H9 (cell line): ENCODE measurements at regions not wholly inside any gene's neighbourhood (a gene's known extent, or its start where the extent isn't known, plus 50 kb on each side); places are given as distances from the start of the nearest gene placed in this dataset.

Experiments used
- DNase-seq: peaks from one replicate; pipeline ENCODE4 v3.0.0-alpha.2; 2017
- H2AFZ ChIP-seq: one replicate; pipeline ENCODE4 v1.6.1; 2013; ENCODE audit warnings: mild to moderate bottlenecking, low read length, control low read depth, moderate library complexity
- H2AK5ac ChIP-seq: 2 replicates; pipeline ENCODE4 v1.6.1; 2013; ENCODE audit warnings: low read length, control low read depth, mixed read lengths; ENCODE audit not compliant: insufficient read length
- H2BK120ac ChIP-seq: one replicate; pipeline ENCODE4 v1.6.1; 2013; ENCODE audit warnings: low read depth, mild to moderate bottlenecking, low read length, control low read depth, inconsistent platforms; ENCODE audit not compliant: poor library complexity, severe bottlenecking
- H2BK12ac ChIP-seq: 2 replicates; pipeline ENCODE4 v1.6.1; 2013; ENCODE audit warnings: low read length, control low read depth, mixed read lengths, low read depth; ENCODE audit not compliant: insufficient read length
- H2BK15ac ChIP-seq: 2 replicates; pipeline ENCODE4 v1.6.1; 2013; ENCODE audit warnings: low read depth, low read length, control low read depth
- H2BK20ac ChIP-seq: one replicate; pipeline ENCODE4 v1.6.1; 2013; ENCODE audit warnings: low read depth, mild to moderate bottlenecking, low read length, control low read depth, inconsistent platforms; ENCODE audit not compliant: poor library complexity, severe bottlenecking
- H2BK5ac ChIP-seq: 2 replicates; pipeline ENCODE4 v1.6.1; 2013; ENCODE audit warnings: low read length, control low read depth, mixed read lengths; ENCODE audit not compliant: insufficient read length
- H3K14ac ChIP-seq: 2 replicates; pipeline ENCODE4 v1.6.1; 2013; ENCODE audit warnings: low read length, control low read depth; ENCODE audit not compliant: insufficient read depth
- H3K18ac ChIP-seq: 2 replicates; pipeline ENCODE4 v1.6.1; 2013; ENCODE audit warnings: low read depth, mild to moderate bottlenecking, mixed read lengths, low read length, control low read depth; ENCODE audit not compliant: insufficient read length
- H3K23ac ChIP-seq: 2 replicates; pipeline ENCODE4 v1.6.1; 2013; ENCODE audit warnings: low read length, control low read depth, mixed read lengths, low read depth; ENCODE audit not compliant: insufficient read length
- H3K23me2 ChIP-seq: 2 replicates; pipeline ENCODE4 v1.6.1; 2013; ENCODE audit warnings: low read depth, mild to moderate bottlenecking, mixed read lengths, low read length, control low read depth; ENCODE audit not compliant: insufficient read length, poor library complexity, severe bottlenecking
- H3K27ac ChIP-seq: 2 replicates; pipeline ENCODE4 v1.5.1; 2013; ENCODE audit warnings: low read length, control low read depth, mixed read lengths, low read depth; ENCODE audit not compliant: insufficient read length
- H3K27me3 ChIP-seq: 2 replicates; pipeline ENCODE4 v1.6.1; 2013; ENCODE audit warnings: low read length, control low read depth, inconsistent platforms; ENCODE audit not compliant: insufficient read depth
- H3K4ac ChIP-seq: 2 replicates; pipeline ENCODE4 v1.6.1; 2013; ENCODE audit warnings: low read depth, mild to moderate bottlenecking, control low read depth, inconsistent platforms, low read length, moderate library complexity
- H3K4me1 ChIP-seq: 2 replicates; pipeline ENCODE4 v1.6.1; 2013; ENCODE audit warnings: low read length, control low read depth, inconsistent platforms; ENCODE audit not compliant: insufficient read depth
- H3K4me2 ChIP-seq: 2 replicates; pipeline ENCODE4 v1.6.1; 2013; ENCODE audit warnings: low read length, control low read depth, mixed read lengths; ENCODE audit not compliant: insufficient read length, insufficient read depth
- H3K56ac ChIP-seq: 2 replicates; pipeline ENCODE4 v1.6.1; 2013; ENCODE audit warnings: low read depth, mild to moderate bottlenecking, mixed read lengths, low read length, control low read depth; ENCODE audit not compliant: insufficient read length
- H3K79me1 ChIP-seq: 2 replicates; pipeline ENCODE4 v1.6.1; 2013; ENCODE audit warnings: low read depth, mild to moderate bottlenecking, moderate library complexity, low read length, control low read depth, inconsistent platforms; ENCODE audit not compliant: insufficient read depth, poor library complexity, severe bottlenecking
- H3K79me2 ChIP-seq: 2 replicates; pipeline ENCODE4 v1.6.1; 2013; ENCODE audit warnings: low read length, control low read depth, inconsistent platforms; ENCODE audit not compliant: insufficient read depth
- H3K9ac ChIP-seq: 2 replicates; pipeline ENCODE4 v1.6.1; 2013; ENCODE audit warnings: low read length, control low read depth, mixed read lengths; ENCODE audit not compliant: insufficient read length; ENCODE audit errors: extremely low read depth
- H3K9me3 ChIP-seq: one replicate; pipeline ENCODE4 v1.6.1; 2013; ENCODE audit warnings: low read depth, low read length, inconsistent platforms; ENCODE audit not compliant: control insufficient read depth
- H3T11ph ChIP-seq: one replicate; pipeline ENCODE4 v1.6.1; 2013; ENCODE audit warnings: mild to moderate bottlenecking, low read length, control low read depth, inconsistent platforms
- H4K20me1 ChIP-seq: one replicate; pipeline ENCODE4 v1.6.1; 2013; ENCODE audit not compliant: control insufficient read depth, insufficient read length, insufficient read depth
- H4K5ac ChIP-seq: 2 replicates; pipeline ENCODE4 v1.6.1; 2013; ENCODE audit warnings: low read depth, mild to moderate bottlenecking, mixed read lengths, low read length, control low read depth; ENCODE audit not compliant: insufficient read length
- H4K8ac ChIP-seq: replicated peaks from 2 replicates; pipeline ENCODE4 v1.6.1; 2013; ENCODE audit warnings: low read length, control low read depth, mixed read lengths, low read depth; ENCODE audit not compliant: insufficient read length
- H4K91ac ChIP-seq: 2 replicates; pipeline ENCODE4 v1.6.1; 2013; ENCODE audit warnings: low read depth, mild to moderate bottlenecking, moderate library complexity, mixed read lengths, low read length, control low read depth; ENCODE audit not compliant: insufficient read length
- H3K27ac Mint-ChIP-seq, 3 experiments: 2 replicates in 2 of 3; 3 replicates in 1 of 3; pipeline ENCODE4 v1.8.0; 2020 to 2021; ENCODE audit warnings: mixed read lengths in 3 of 3, mild to moderate bottlenecking in 1 of 3, moderate library complexity in 1 of 3
- H3K27me3 Mint-ChIP-seq: 2 replicates; pipeline ENCODE4 v1.8.0; 2021; ENCODE audit warnings: low read depth, mild to moderate bottlenecking, moderate library complexity, mixed read lengths
- H3K36me3 Mint-ChIP-seq, 3 experiments: 2 replicates in 2 of 3; 3 replicates in 1 of 3; pipeline ENCODE4 v1.8.0; 2020 to 2021; ENCODE audit warnings: low read depth in 3 of 3, mixed read lengths in 3 of 3; ENCODE audit not compliant: insufficient read depth in 1 of 3
- H3K4me1 Mint-ChIP-seq, 2 experiments: 2 replicates each; pipeline ENCODE4 v1.8.0; 2020; ENCODE audit warnings: mixed read lengths in 2 of 2
- H3K4me3 Mint-ChIP-seq, 2 experiments: 2 replicates in 1 of 2; 3 replicates in 1 of 2; pipeline ENCODE4 v1.8.0; 2020 to 2021; ENCODE audit warnings: mild to moderate bottlenecking in 2 of 2, mixed read lengths in 2 of 2, moderate library complexity in 1 of 2
- H3K9me3 Mint-ChIP-seq, 2 experiments: 2 replicates in 1 of 2; 3 replicates in 1 of 2; pipeline ENCODE4 v1.8.0; 2020; ENCODE audit warnings: mild to moderate bottlenecking in 2 of 2, mixed read lengths in 2 of 2, moderate library complexity in 1 of 2
- CTCF ChIP-seq: fragments of 200-600 bp; sonication (generic); conservative IDR thresholded peaks from 3 replicates; pipeline ENCODE4 v1.8.0; 2021; ENCODE audit warnings: antibody characterized with exemption, mild to moderate bottlenecking
- WGBS: extraction: QIAGEN DNeasy Blood & Tissue Kit; methylation state at CpG from one replicate; pipeline ENCODE4 v1.1.7; 2013; ENCODE audit warnings: missing lambda C conversion rate, low lambda C conversion rate, mixed read lengths; ENCODE audit not compliant: insufficient read length; ENCODE audit errors: extremely low coverage; 5-methylcytosine and 5-hydroxymethylcytosine counted together

- peaks cover 7% of the 10 kb centered on the region for H3K23me2 ChIP-seq
- peaks cover 6% of the 10 kb centered on the region in 2 experiments for H3K4me1 Mint-ChIP-seq
- DNase-seq, result peak; percentile 74
- peak overlapping the region; percentile 84 to 92 for H3K4me3 Mint-ChIP-seq
- no peak overlapping the region for H4K8ac ChIP-seq
- H3K79me2 ChIP-seq, result no peaks in the 10 kb centered on the region
- no peak overlapping the region for H3K27ac ChIP-seq
- no peaks in the 10 kb centered on the region for H3K4me1 ChIP-seq
- no peak overlapping the region for H2BK15ac ChIP-seq
- no peaks in the 10 kb centered on the region for H3K9me3 ChIP-seq
- no peaks in the 10 kb centered on the region; a peak in 3 of 5 replicates for H3K9me3 Mint-ChIP-seq
- no peak overlapping the region for H2AK5ac ChIP-seq
- H4K91ac ChIP-seq, result no peak overlapping the region
- H3K79me1 ChIP-seq, result no peaks in the 10 kb centered on the region
- no peak overlapping the region for H2AFZ ChIP-seq
- peak overlapping the region in 2 of 3 experiments; percentile 3 to 73; a peak in 2 of 7 replicates for H3K27ac Mint-ChIP-seq
- no peak overlapping the region for H3K18ac ChIP-seq
- no peaks in the 10 kb centered on the region for H3K36me3 Mint-ChIP-seq
- H3K4ac ChIP-seq, result no peak overlapping the region
- H2BK12ac ChIP-seq, result no peak overlapping the region
- H2BK5ac ChIP-seq, result no peak overlapping the region
- H2BK120ac ChIP-seq, result no peak overlapping the region
- no peak for TF ChIP-seq CTCF
- H3K9ac ChIP-seq, result peak overlapping the region; percentile 52
- H3K27me3 Mint-ChIP-seq, result peaks cover 26% of the 10 kb centered on the region
- H3K4me2 ChIP-seq, result peak overlapping the region; percentile 86
- no peaks in the 10 kb centered on the region for H3K27me3 ChIP-seq
- no peak overlapping the region for H3K56ac ChIP-seq
- H3K14ac ChIP-seq, result no peak overlapping the region
- H3K23ac ChIP-seq, result no peak overlapping the region
- no CpG with 5 or more reads among the region's 44 CpGs for WGBS
- no peak overlapping the region for H2BK20ac ChIP-seq
- H4K5ac ChIP-seq, result no peak overlapping the region
- H3T11ph ChIP-seq, result no peak overlapping the region
- H4K20me1 ChIP-seq, result no peaks in the 10 kb centered on the region
Observed at GRCh38 chr6:28673787-28674671, 148.3 kb downstream of the GPX5 start.
